Glutamatergic neuron (in vitro differentiated cells): ENCODE measurements at regions not wholly inside any gene's neighbourhood (a gene's known extent, or its start where the extent isn't known, plus 50 kb on each side); places are given as distances from the start of the nearest gene placed in this dataset.

Experiments used
- DNase-seq: peaks from one replicate; pipeline ENCODE4 v3.0.0; 2022
- H3K27ac Mint-ChIP-seq: one replicate; pipeline ENCODE4 v1.8.0; 2020; ENCODE audit warnings: mild to moderate bottlenecking, mixed read lengths, inconsistent platforms; ENCODE audit not compliant: unreplicated experiment
- H3K27me3 Mint-ChIP-seq: one replicate; pipeline ENCODE4 v1.8.0; 2020; ENCODE audit warnings: mild to moderate bottlenecking, moderate library complexity, mixed read lengths, inconsistent platforms; ENCODE audit not compliant: unreplicated experiment
- H3K36me3 Mint-ChIP-seq: one replicate; pipeline ENCODE4 v1.8.0; 2020; ENCODE audit warnings: mild to moderate bottlenecking, mixed read lengths, inconsistent platforms; ENCODE audit not compliant: unreplicated experiment
- H3K4me1 Mint-ChIP-seq: one replicate; pipeline ENCODE4 v1.8.0; 2020; ENCODE audit warnings: mild to moderate bottlenecking, low read depth, mixed read lengths, inconsistent platforms; ENCODE audit not compliant: unreplicated experiment
- H3K4me3 Mint-ChIP-seq: one replicate; pipeline ENCODE4 v1.8.0; 2020; ENCODE audit warnings: mild to moderate bottlenecking, mixed read lengths, inconsistent platforms; ENCODE audit not compliant: unreplicated experiment
- H3K9me3 Mint-ChIP-seq: one replicate; pipeline ENCODE4 v1.8.0; 2020; ENCODE audit warnings: mild to moderate bottlenecking, moderate library complexity, mixed read lengths, inconsistent platforms; ENCODE audit not compliant: unreplicated experiment
- TF ChIP-seq, protein P1 (sequence below): fragments of 200-600 bp; sonication (generic); IDR thresholded peaks from one replicate; pipeline ENCODE4 v1.5.0; 2021; ENCODE audit not compliant: partially characterized antibody, unreplicated experiment

DNA sequence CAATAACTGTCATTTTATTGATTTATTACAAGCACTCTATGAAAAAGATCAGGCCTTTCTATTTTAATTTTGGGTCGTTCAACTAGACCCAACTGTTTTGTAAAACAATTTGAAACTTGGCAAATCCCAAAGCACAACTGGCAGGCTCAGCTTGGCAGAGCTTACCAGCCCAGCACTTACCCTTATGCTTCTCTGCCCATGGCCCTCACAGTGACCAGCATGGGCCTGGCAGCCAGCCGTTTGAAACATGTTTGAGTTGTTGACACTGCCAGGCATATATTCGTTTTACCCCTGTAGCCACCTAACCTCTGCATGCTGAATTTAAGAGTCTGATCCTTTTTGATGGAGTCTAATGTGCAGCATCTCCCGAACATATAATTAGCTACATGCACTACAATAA, 796.7 kb upstream of the ADGRL2 start:
- Mint-ChIP-seq H3K27me3 (no peaks in the 10 kb centered on the region), H3K27ac (no peak overlapping the region), H3K36me3 (peaks cover 4% of the 10 kb centered on the region), H3K4me1 (no peaks in the 10 kb centered on the region), H3K4me3 (no peak overlapping the region), H3K9me3 (peaks cover 1% of the 10 kb centered on the region)
- no peak for DNase-seq
- TF ChIP-seq, protein P1, sequence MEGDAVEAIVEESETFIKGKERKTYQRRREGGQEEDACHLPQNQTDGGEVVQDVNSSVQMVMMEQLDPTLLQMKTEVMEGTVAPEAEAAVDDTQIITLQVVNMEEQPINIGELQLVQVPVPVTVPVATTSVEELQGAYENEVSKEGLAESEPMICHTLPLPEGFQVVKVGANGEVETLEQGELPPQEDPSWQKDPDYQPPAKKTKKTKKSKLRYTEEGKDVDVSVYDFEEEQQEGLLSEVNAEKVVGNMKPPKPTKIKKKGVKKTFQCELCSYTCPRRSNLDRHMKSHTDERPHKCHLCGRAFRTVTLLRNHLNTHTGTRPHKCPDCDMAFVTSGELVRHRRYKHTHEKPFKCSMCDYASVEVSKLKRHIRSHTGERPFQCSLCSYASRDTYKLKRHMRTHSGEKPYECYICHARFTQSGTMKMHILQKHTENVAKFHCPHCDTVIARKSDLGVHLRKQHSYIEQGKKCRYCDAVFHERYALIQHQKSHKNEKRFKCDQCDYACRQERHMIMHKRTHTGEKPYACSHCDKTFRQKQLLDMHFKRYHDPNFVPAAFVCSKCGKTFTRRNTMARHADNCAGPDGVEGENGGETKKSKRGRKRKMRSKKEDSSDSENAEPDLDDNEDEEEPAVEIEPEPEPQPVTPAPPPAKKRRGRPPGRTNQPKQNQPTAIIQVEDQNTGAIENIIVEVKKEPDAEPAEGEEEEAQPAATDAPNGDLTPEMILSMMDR, result no peak

DNA sequence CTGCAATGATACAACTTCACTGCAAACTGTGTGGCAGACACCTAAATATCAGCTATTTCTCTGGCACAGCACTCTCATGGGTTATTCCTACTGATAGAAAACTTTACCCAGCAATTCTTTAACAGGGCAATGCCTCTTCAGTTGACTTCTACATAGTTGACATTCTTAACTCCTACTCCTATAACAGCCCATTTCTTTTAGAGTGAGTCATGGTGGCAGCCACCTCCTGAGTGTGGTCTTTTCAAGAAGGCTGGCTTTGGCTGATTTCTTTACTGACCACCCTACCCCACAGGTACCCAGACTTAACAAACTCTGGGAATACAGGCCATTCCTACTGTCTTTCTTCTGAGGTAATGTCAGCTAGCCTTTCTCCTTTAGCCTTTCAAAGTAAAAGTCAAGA, 805.8 kb upstream of the ADGRL2 start:
- Mint-ChIP-seq H3K36me3 (no peaks in the 10 kb centered on the region), H3K9me3 (no peaks in the 10 kb centered on the region), H3K27ac (no peak overlapping the region), H3K27me3 (no peaks in the 10 kb centered on the region), H3K4me3 (no peak overlapping the region), H3K4me1 (no peaks in the 10 kb centered on the region)
- TF ChIP-seq, protein P1, result no peak
- no peak for DNase-seq

DNA sequence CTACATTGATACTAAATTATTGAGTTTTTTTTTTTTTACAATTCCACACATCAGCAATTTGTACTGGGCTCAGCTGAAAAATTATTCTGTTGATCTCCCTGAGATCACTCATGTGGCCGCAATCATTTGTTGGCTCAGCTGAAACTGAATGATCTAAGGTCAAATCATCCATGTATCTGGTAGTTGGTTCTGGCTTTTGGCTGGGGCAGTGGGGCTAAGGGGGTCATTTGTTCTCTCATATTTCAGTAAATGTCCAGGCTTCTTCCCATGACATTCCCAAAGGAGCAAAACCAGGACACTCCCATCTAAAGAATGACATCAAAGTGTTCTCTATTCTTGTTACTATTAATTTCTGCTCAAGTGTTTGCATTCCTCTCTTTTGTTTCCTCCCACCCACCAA, 806.7 kb upstream of the ADGRL2 start:
- H3K9me3 Mint-ChIP-seq, result no peaks in the 10 kb centered on the region
- TF ChIP-seq, protein P1, result no peak
- no peaks in the 10 kb centered on the region for H3K4me1 Mint-ChIP-seq
- H3K4me3 Mint-ChIP-seq, result no peak overlapping the region
- no peak for DNase-seq
- no peak overlapping the region for H3K27ac Mint-ChIP-seq
- no peaks in the 10 kb centered on the region for H3K36me3 Mint-ChIP-seq
- H3K27me3 Mint-ChIP-seq, result no peaks in the 10 kb centered on the region

DNA sequence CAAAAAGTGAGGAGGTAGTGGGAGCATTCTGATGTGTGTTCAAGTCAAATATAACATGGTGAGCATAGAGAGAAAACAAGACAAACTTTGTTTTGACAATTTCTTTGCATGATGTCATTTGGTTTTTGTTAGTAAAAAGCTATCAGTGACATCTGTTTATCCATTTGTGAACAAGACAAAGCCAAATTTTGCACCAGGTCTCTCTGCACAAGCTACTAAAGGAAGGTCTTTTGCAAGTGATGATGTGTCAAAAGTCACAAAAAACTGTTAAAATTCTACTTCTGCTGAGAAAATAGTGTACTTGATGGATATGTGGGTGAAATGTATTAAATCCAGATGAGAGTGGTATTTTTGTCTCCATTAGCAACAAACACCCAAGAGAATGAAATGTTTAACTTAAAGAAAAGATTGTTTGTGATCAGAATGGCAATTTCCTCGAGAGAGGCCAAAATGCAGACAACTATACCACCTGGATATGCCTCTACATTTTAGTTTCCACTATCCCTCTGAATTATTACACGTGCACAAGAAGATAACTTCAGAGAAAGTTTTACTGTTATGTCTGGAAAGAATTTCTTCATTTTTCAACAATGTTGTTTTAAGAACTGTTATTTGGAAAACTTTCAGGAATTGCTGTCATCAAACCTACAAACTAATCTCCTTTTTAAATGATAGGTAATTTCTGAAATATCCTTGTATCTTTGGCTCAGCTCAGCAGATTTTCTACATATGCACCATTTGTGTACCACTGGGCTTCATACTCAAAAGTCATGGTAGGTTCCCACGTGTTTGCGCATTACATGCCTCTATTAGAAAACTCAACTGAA, 807.4 kb upstream of the ADGRL2 start:
- TF ChIP-seq, protein P1, result no peak
- Mint-ChIP-seq H3K27me3 (no peaks in the 10 kb centered on the region), H3K27ac (no peak overlapping the region), H3K36me3 (no peaks in the 10 kb centered on the region), H3K4me1 (no peaks in the 10 kb centered on the region), H3K4me3 (no peak overlapping the region), H3K9me3 (no peaks in the 10 kb centered on the region)
- DNase-seq, result no peak

DNA sequence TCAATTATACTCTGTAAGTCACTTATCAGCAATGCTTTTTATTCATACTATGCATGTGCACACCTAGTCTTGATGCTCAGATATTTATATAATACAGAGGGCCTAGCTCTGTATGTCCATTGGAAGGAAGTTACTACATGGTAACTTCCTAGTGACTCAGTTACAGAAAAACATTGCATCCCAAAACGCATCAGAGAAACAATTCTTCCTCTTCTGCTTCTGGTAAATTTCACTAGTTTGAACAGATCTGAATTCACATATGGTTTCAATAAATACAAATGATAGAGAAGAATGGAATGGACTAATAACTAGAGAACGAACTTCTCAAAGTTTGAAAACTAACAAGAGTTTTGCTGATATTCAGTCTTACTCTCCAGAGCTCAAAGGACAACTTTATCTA, 811.3 kb upstream of the ADGRL2 start:
- TF ChIP-seq, protein P1, result no peak
- no peak for DNase-seq
- Mint-ChIP-seq H3K27me3 (peaks cover 2% of the 10 kb centered on the region), H3K36me3 (no peaks in the 10 kb centered on the region), H3K9me3 (no peaks in the 10 kb centered on the region), H3K4me3 (no peak overlapping the region), H3K4me1 (no peaks in the 10 kb centered on the region), H3K27ac (no peak overlapping the region)
